Gastroesophageal sphincter (tissue), 3 donors: ENCODE measurements at regions not wholly inside any gene's neighbourhood (a gene's known extent, or its start where the extent isn't known, plus 50 kb on each side); places are given as distances from the start of the nearest gene placed in this dataset.
A peak's percentile ranks its signal among the peaks of the same experiment; 100 is the strongest.

Experiments used
- POLR2A ChIP-seq, 2 donors: fragments of 450-650 bp; IDR thresholded peaks; one replicate each; pipeline ENCODE4 v1.6.1; 2017; ENCODE audit warnings: antibody characterized with exemption in 2 of 2, mild to moderate bottlenecking in 2 of 2, moderate library complexity in 1 of 2
- POLR2AphosphoS5 ChIP-seq: sonication (generic); formaldehyde crosslinking; IDR thresholded peaks from one replicate; pipeline ENCODE4 v1.6.1; 2017; ENCODE audit warnings: antibody characterized with exemption
- TF ChIP-seq, protein P1 (sequence below), 4 experiments: fragments of 200-600 bp in 2 of 4; fragments of 450-650 bp in 2 of 4; sonication (generic) in 1 of 4; IDR thresholded peaks; one replicate each; pipeline ENCODE4 v1.5.1; 2017 to 2019; ENCODE audit warnings: antibody characterized with exemption in 4 of 4, mild to moderate bottlenecking in 2 of 4, moderate library complexity in 2 of 4

DNA sequence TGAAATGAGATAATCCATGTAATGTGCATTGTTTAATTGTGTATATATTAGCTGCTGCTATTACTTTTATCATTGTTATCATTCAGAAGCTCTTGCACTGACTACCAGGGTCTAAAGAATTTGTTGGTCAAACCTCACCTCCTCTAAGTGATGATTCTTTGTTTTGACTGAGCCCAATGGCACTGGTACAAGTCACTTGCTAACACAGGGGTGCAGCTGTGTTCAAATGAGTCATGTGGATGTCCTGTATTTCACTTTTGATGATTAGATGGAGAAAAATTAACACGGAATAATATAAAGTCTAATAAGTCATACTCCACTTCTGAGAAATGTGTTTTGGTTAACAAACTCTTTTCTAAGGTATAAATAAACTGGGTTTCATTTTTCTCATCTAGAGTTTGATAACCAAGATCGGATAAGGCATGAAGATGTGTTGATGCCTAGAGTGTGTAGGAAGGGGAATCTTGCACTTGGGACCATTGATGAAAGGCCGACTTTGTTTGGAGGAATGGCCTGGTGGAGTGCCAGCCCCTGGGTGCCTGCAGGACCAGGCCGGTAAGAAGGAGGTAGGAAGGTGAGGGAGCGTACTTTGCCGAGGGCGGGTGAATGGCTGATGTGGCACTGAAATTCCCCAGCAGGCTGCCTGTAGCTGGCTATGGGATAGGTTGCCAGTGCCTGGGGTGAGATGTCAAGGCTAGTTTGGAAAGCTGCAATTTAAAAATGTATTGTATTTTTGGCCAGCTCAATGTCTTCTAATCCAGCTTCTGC, 244.7 kb upstream of the ZPLD1 start:
- TF ChIP-seq POLR2A (IDR thresholded peaks at IDR 0.05) (no peak), POLR2AphosphoS5 (peak; percentile 22)
- TF ChIP-seq, protein P1, sequence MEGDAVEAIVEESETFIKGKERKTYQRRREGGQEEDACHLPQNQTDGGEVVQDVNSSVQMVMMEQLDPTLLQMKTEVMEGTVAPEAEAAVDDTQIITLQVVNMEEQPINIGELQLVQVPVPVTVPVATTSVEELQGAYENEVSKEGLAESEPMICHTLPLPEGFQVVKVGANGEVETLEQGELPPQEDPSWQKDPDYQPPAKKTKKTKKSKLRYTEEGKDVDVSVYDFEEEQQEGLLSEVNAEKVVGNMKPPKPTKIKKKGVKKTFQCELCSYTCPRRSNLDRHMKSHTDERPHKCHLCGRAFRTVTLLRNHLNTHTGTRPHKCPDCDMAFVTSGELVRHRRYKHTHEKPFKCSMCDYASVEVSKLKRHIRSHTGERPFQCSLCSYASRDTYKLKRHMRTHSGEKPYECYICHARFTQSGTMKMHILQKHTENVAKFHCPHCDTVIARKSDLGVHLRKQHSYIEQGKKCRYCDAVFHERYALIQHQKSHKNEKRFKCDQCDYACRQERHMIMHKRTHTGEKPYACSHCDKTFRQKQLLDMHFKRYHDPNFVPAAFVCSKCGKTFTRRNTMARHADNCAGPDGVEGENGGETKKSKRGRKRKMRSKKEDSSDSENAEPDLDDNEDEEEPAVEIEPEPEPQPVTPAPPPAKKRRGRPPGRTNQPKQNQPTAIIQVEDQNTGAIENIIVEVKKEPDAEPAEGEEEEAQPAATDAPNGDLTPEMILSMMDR (IDR thresholded peaks at IDR 0.05) = no peak
